Right lobe of liver (tissue), 6 donors: ENCODE measurements at regions not wholly inside any gene's neighbourhood (a gene's known extent, or its start where the extent isn't known, plus 50 kb on each side); places are given as distances from the start of the nearest gene placed in this dataset.

Experiments
- ATAC-seq, 4 donors: fragments of 200-7000 bp; cut with Tn5 transposase; one replicate each; pipeline ENCODE4 v1.9.1; 2020; ENCODE audit warnings: mild to moderate bottlenecking in 4 of 4, moderate library complexity in 4 of 4
- DNase-seq, 3 donors: peaks; one replicate each; pipeline ENCODE4 v3.0.0-alpha.2; 2020
- H3K27ac ChIP-seq, 3 donors: fragments of 200-600 bp; one replicate each; pipeline ENCODE4 v1.8.0; 2022
- H3K27me3 ChIP-seq, 2 donors: fragments of 200-600 bp; one replicate each; pipeline ENCODE4 v1.8.0; 2022
- H3K36me3 ChIP-seq, 4 donors: fragments of 200-600 bp; sonication (generic) in 1 of 4; one replicate each; pipeline versions ENCODE4 v1.5.1 to v1.8.0; 2017 to 2022; ENCODE audit warnings: control low read depth in 1 of 4
- H3K4me1 ChIP-seq, 4 donors: fragments of 200-600 bp; sonication (generic) in 1 of 4; one replicate each; pipeline versions ENCODE4 v1.5.1 to v1.8.0; 2017 to 2022; ENCODE audit warnings: control low read depth in 1 of 4
- H3K4me3 ChIP-seq, 3 donors: fragments of 200-600 bp; one replicate each; pipeline ENCODE4 v1.8.0; 2022
- H3K9me3 ChIP-seq, 4 donors: fragments of 200-600 bp; sonication (generic) in 1 of 4; one replicate each; pipeline versions ENCODE4 v1.5.1 to v1.8.0; 2017 to 2022; ENCODE audit warnings: control low read depth in 1 of 4
- POLR2A ChIP-seq: fragments of 450-650 bp; IDR thresholded peaks from one replicate; pipeline ENCODE4 v1.6.1; 2017; ENCODE audit warnings: antibody characterized with exemption, mild to moderate bottlenecking
- WGBS: methylation state at CpG from one replicate; pipeline ENCODE4 v1.1.6; 2018; ENCODE audit warnings: low coverage, low lambda C conversion rate; ENCODE audit not compliant: insufficient coverage; ENCODE audit errors: missing lambda C conversion rate; 5-methylcytosine and 5-hydroxymethylcytosine counted together
- intact Hi-C, 2 donors: fragments of 100-400 bp; cut with DNase I; formaldehyde crosslinking; loops; one replicate each; pipeline versions ENCODE4 v1.11.2 to v1.14.1; 2022
- TF ChIP-seq, protein P1 (sequence below), 4 donors: fragments of 200-600 bp in 3 of 4; fragments of 450-650 bp in 1 of 4; IDR thresholded peaks; one replicate each; pipeline versions ENCODE4 v1.5.1 to v1.8.0; 2016 to 2022; ENCODE audit warnings: antibody characterized with exemption in 4 of 4, mild to moderate bottlenecking in 2 of 4
- donor health status: DM: no; HTN: yes; CAD: no.
- donor health status: DM: no; HTN: no; CAD: no.
- donor health status: DM: no; HTN: no; CAD: no.
- donor health status: DM: no; HTN: yes; CAD: no.
- donor health status: DM: no; HTN: yes; CAD: no.

DNA sequence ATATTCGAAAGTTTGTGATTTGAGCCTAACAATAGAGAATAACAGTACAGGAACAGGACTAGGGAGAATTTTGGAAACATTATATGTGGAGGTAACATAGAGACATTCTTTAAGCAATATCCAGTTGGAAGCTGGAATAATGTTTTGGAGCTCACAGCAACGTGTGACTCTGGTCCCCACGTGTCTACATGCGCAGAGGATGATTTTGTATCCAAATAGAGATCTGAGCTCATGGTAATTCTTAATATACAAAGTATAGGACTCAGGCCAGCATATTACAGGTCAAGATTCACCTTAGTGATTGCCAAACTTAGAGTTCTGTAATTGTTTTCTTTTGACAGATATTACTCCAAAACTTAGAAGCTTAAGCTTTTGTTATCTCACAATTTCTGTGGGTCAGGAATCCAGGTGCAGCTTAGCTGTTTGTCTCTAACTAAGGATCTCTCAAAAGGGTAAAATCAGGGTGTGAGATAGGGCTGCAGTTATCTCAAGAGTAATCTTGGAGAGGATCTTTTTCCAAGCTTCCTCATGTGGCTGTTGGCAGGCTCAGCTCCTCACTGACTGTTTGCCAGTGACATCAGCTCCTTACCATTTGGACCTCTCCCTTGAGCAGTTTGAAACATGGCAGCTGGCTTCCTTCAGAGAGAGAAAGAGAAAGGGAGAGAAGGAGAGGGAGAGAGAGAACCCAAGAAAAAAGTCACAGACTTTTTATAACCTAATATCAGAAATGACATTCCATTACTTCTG, 272.0 kb upstream of the ZNF462 start:
- TF ChIP-seq, protein P1, sequence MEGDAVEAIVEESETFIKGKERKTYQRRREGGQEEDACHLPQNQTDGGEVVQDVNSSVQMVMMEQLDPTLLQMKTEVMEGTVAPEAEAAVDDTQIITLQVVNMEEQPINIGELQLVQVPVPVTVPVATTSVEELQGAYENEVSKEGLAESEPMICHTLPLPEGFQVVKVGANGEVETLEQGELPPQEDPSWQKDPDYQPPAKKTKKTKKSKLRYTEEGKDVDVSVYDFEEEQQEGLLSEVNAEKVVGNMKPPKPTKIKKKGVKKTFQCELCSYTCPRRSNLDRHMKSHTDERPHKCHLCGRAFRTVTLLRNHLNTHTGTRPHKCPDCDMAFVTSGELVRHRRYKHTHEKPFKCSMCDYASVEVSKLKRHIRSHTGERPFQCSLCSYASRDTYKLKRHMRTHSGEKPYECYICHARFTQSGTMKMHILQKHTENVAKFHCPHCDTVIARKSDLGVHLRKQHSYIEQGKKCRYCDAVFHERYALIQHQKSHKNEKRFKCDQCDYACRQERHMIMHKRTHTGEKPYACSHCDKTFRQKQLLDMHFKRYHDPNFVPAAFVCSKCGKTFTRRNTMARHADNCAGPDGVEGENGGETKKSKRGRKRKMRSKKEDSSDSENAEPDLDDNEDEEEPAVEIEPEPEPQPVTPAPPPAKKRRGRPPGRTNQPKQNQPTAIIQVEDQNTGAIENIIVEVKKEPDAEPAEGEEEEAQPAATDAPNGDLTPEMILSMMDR (IDR thresholded peaks at IDR 0.05), result no peak
- TF ChIP-seq POLR2A, result no peak
- DNase-seq, result no peak
- no peak for ATAC-seq
- Histone ChIP-seq H3K27ac (no peak overlapping the region), H3K9me3 (no peaks in the 10 kb centered on the region), H3K36me3 (no peaks in the 10 kb centered on the region), H3K27me3 (no peaks in the 10 kb centered on the region), H3K4me1 (no peaks in the 10 kb centered on the region), H3K4me3 (no peak overlapping the region)
- intact Hi-C loops, result no loop called here
- 60% methylated on average over 4 of the region's 4 CpGs for WGBS

DNA sequence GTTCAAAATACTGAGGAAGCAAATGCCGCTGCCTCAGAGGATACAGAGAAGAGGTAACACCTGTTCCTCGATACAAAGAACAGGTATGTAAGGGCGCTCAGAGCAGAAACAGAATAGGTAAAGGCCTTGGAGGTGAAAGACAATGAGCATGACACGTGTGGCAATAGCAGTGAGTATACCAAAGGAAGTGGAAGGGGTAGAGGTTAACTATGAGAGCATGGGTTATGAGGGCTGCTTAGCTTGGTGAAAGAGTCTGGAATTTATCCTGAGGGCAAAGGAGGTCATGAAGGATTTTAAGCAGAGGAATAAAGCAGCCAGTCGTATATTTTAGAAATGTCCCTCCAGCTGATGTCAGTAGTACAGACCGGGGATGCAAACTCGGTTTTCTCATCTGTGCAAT, 269.8 kb upstream of the ZNF462 start:
- ATAC-seq, result no peak
- Histone ChIP-seq H3K4me3 (no peak overlapping the region), H3K27me3 (no peaks in the 10 kb centered on the region), H3K36me3 (no peaks in the 10 kb centered on the region), H3K9me3 (no peaks in the 10 kb centered on the region), H3K27ac (no peak overlapping the region), H3K4me1 (no peaks in the 10 kb centered on the region)
- intact Hi-C loops, result no loop called here
- no peak for DNase-seq
- 62% methylated on average over 6 of the region's 7 CpGs for WGBS
- no peak for TF ChIP-seq POLR2A
- TF ChIP-seq, protein P1 (IDR thresholded peaks at IDR 0.05), result no peak

DNA sequence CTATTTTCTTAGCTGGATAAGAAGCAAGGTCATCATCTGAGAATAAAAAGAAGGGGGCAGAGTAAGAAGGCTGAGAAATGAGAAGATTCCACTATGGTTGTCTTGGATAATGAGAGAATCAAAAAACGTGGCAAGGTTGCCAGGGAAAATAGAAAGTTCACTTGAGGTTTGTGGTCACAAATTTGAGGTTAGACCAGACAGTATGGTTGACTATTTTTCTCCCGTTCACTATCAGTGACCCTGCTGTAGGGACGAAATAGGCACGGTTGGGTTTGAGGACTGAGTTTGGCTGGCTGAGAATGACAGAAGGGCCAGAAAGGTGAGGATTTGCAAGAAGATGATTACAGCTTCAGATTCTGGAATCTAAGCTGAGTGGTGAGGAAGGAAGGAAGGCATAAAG, 266.0 kb upstream of the ZNF462 start:
- H3K4me1 ChIP-seq, result no peaks in the 10 kb centered on the region
- ATAC-seq (no peak), DNase-seq (no peak)
- no peaks in the 10 kb centered on the region for H3K9me3 ChIP-seq
- H3K27ac ChIP-seq, result no peak overlapping the region
- H3K36me3 ChIP-seq, result no peaks in the 10 kb centered on the region
- H3K4me3 ChIP-seq, result no peak overlapping the region
- 41% methylated on average over 4 of the region's 4 CpGs for WGBS
- intact Hi-C loops, result no loop called here
- no peaks in the 10 kb centered on the region for H3K27me3 ChIP-seq
- TF ChIP-seq, protein P1 (IDR thresholded peaks at IDR 0.05), result no peak
- TF ChIP-seq POLR2A, result no peak

DNA sequence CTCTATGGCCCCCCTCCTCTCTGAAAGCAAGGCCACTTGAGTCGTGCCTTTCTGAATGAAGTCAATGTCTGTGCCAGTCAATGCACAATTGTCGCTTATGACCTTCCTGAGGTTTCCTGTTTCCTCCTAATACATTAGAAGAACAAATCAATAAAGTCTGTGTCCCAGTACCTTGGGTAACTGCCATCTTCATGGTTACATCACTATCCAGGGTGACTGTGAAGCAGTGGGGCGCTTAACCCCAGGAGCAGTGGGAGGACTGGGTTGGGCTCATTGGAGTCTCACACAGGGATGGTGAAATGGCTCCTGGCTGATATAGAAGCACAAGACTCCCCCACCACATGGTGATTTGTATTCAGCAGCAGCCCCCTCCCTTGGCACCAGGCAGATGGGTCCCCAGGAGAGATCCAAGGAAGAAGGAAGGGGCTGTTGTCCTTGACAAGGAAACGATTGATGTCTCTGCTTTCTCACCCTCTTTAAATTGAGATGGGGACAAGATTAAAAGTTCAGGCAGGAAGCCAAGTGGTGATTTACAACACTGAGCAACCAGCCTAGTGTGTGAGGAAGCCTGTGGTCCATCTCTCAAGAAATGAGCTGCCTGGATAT, 261.9 kb upstream of the ZNF462 start:
- DNase-seq (no peak), ATAC-seq (peak; percentile 54 to 90 (median 66))
- no peaks in the 10 kb centered on the region for H3K9me3 ChIP-seq
- no peaks in the 10 kb centered on the region for H3K27me3 ChIP-seq
- TF ChIP-seq POLR2A, result no peak
- TF ChIP-seq, protein P1 (IDR thresholded peaks at IDR 0.05), result no peak
- no peak overlapping the region for H3K27ac ChIP-seq
- WGBS, result 38% methylated on average over 4 of the region's 4 CpGs
- no peak overlapping the region for H3K4me3 ChIP-seq
- H3K4me1 ChIP-seq, result no peaks in the 10 kb centered on the region
- intact Hi-C loops, result no loop called here
- no peaks in the 10 kb centered on the region for H3K36me3 ChIP-seq
